NCI-H1105 (cell line): ENCODE measurements at regions not wholly inside any gene's neighbourhood (a gene's known extent, or its start where the extent isn't known, plus 50 kb on each side); places are given as distances from the start of the nearest gene placed in this dataset.
"Not testable (repeated sequence)": the region's sequence is repeated elsewhere in the genome, so short reads cannot be mapped to it uniquely, and the experiment has no call there.

Experiments
- DNase-seq: peaks from one replicate; lab custom pipeline; 2025; lab: John Stamatoyannopoulos, UW

- DNase-seq, result no peak
Observed at GRCh38 chr6:157727629-157728182, 95.3 kb upstream of the SNX9 start.

DNA sequence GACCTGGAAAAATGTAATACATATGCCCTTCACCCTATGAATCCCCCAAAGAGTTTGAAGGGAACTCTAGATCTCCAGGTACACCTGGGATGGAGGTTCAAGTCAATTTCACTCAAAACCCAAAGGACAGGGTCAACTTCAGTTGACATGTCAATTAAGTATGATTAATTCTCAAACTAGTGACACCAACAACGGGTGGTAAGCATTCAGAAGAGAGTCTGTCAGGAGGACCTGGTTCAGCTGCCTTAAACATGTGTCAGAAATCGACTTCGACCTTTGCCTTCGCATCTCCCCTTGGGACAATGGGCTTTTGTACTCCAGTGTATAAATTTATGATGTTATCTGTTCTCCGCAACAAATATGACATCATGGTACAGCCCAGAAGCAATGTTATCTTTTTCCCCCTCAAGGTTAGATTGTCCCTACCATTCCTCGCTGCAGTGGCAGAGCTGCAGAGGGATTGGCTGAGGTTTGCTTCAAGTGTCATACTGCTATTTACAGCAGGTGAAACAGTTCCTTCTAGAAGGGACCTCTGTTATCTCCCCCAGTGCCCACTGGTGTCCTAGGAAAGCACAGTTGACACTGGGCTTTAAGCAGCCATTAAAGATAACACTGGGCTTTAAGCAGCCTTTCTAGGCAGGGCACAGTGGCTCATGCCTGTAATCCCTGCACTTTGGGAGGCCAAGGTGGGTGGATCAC is 94.7 kb upstream of the SNX9 start:
- DNase-seq, result no peak

GRCh38 chr6:157731221-157731620 is 91.8 kb upstream of the SNX9 start:
- DNase-seq, result no peak

- no peak for DNase-seq
Observed at GRCh38 chr6:157732007-157732406, 91.0 kb upstream of the SNX9 start.

- no peak for DNase-seq
Observed at GRCh38 chr6:157732416-157733161, 90.5 kb upstream of the SNX9 start.

- DNase-seq, result not testable (repeated sequence)
Observed at GRCh38 chr6:157736555-157736954, 86.5 kb upstream of the SNX9 start.

- no peak for DNase-seq
Observed at GRCh38 chr6:157741321-157741947, 81.6 kb upstream of the SNX9 start.

- no peak for DNase-seq
Observed at GRCh38 chr6:157741948-157742556, 81.0 kb upstream of the SNX9 start.

DNA sequence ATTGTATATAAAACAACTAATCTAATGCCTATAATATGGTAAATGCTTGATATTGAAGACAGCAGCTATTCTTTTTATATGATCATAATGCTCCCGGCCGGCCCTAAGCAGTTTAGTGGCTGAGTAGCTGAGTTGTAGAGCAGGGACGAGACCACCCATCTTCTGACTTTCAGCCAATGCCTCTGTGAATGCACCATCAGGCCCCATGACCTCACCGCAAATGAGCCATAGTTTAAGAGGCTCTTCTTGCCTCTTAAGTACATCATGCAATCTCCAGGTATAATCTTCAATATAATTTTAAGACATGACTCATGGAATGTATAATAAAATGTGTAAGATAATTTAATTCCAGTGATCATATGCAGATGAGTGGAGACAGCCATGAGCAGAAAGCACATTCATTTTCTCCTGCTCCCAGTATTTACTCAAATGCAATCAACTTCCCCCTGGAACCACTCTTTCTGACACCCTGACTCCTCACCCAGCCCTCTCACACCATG is 78.9 kb upstream of the SNX9 start:
- DNase-seq, result no peak

DNA sequence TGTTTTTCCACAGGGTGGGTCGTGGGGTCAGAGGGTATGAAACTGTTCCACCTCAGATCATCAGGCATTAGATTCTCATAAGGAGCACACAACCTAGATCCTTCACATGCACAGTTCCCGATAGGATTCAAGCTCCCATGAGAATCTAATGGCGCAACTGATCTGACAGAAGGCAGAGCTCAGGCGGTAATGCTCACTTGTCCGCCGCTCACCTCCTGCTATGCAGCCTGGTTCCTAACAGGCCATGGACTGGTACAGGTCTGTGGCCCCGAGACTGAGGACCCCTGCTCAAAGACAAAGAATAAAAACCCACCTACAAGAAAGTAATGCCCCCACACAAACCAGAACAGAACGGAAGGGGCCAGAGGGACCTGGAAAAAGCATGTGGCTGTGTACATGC is 76.1 kb upstream of the SNX9 start:
- DNase-seq, result no peak

GRCh38 chr6:157747370-157747769 is 75.7 kb upstream of the SNX9 start:
- no peak for DNase-seq

GRCh38 chr6:157748839-157749571 is 74.0 kb upstream of the SNX9 start:
- DNase-seq, result no peak

GRCh38 chr6:157750973-157751372 is 72.1 kb upstream of the SNX9 start:
- DNase-seq, result not testable (repeated sequence)

GRCh38 chr6:157751547-157752200 is 71.4 kb upstream of the SNX9 start:
- no peak for DNase-seq

GRCh38 chr6:157752879-157753278 is 70.2 kb upstream of the SNX9 start:
- not testable (repeated sequence) for DNase-seq

GRCh38 chr6:157753291-157753690 is 69.8 kb upstream of the SNX9 start:
- DNase-seq, result no peak

GRCh38 chr6:157753801-157754200 is 69.2 kb upstream of the SNX9 start:
- DNase-seq, result not testable (repeated sequence)

DNA sequence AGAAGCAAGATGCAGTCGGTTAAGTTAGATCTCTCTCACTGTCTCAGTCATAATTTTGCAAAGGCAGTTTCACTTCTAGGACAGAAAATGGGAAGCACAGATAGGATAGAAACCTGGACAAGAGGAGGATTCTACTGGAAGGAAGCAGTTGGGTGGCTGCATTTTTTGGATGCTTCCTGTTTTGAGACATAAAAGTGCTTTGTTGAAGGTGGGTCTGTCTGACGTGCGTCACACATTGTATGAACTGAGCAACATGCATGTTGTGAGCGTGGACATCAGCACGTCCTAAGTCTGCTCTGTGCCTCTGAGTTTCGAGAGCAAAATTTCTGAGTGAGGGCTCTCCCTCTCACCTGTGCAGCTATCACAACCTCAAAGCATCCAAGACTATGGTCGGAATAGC is 68.7 kb upstream of the SNX9 start:
- no peak for DNase-seq

GRCh38 chr6:157755032-157755745 is 67.9 kb upstream of the SNX9 start:
- DNase-seq, result no peak

DNA sequence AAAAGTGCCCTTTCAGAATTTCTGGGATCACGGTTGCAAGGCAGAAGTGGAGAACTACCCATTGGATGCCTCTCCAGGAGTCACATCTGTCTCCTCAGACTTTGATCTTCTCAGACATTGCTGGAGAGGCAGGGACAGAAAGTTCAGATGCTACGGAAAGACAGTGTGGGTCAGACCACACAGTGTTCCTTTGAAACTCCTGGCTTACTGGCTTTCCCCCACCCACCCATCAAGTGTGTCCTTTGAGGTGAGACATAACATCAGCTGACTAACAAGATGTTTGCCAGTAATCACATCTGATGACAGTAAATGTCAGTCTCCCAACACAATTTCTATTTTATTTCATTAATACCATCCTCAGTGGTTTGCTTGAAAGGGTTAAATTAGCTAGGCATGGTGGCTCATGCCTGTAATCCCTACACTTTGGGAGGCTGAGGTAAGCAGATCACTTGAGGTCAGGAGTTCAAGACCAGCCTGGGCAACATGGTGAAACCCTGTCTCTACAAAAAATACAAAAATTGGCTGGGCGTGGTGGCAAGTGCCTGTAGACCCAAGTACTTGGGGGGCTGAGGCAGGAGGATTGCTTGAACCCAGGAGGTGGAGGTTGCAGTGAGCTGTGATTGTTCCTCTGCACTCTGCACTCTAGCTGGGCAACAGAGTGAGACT is 67.2 kb upstream of the SNX9 start:
- DNase-seq, result no peak
